GM18861 (cell line): ENCODE measurements at regions not wholly inside any gene's neighbourhood (a gene's known extent, or its start where the extent isn't known, plus 50 kb on each side); places are given as distances from the start of the nearest gene placed in this dataset.
"Not testable (repeated sequence)": the region's sequence is repeated elsewhere in the genome, so short reads cannot be mapped to it uniquely, and the experiment has no call there.

Source experiments
- ATAC-seq: cut with Tn5 transposase; IDR thresholded peaks from one replicate; pipeline ENCODE4 v1.9.1; 2021; ENCODE audit not compliant: unreplicated experiment

- ATAC-seq, result no peak
These were observed 125.2 kb upstream of the EEF2KMT start for GRCh38 chr16:5222761-5223160.

- ATAC-seq, result not testable (repeated sequence)
These were observed 124.2 kb upstream of the EEF2KMT start for GRCh38 chr16:5221831-5222230.

- no peak for ATAC-seq
These were observed 123.1 kb upstream of the EEF2KMT start for GRCh38 chr16:5220705-5221104.

GRCh38 chr16:5216441-5217080 lies 119.0 kb upstream of the EEF2KMT start:
- no peak for ATAC-seq

- ATAC-seq, result no peak
These were observed 118.3 kb upstream of the EEF2KMT start for GRCh38 chr16:5215901-5216300.

- ATAC-seq, result no peak
These were observed 116.9 kb upstream of the EEF2KMT start for GRCh38 chr16:5214466-5214865.

GRCh38 chr16:5212501-5212900 lies 114.9 kb upstream of the EEF2KMT start:
- not testable (repeated sequence) for ATAC-seq

- ATAC-seq, result not testable (repeated sequence)
These were observed 110.4 kb upstream of the EEF2KMT start for GRCh38 chr16:5207862-5208498.

- ATAC-seq, result no peak
These were observed 109.5 kb upstream of the EEF2KMT start for GRCh38 chr16:5207001-5207523.

- no peak for ATAC-seq
These were observed 108.9 kb upstream of the EEF2KMT start for GRCh38 chr16:5206331-5206990.

- ATAC-seq, result no peak
These were observed 107.9 kb upstream of the EEF2KMT start for GRCh38 chr16:5205361-5206040.

GRCh38 chr16:5203675-5204074 lies 106.1 kb upstream of the EEF2KMT start:
- not testable (repeated sequence) for ATAC-seq

GRCh38 chr16:5200123-5200522 lies 102.5 kb upstream of the EEF2KMT start:
- no peak for ATAC-seq

GRCh38 chr16:5196204-5196603 lies 98.6 kb upstream of the EEF2KMT start:
- ATAC-seq, result no peak

- no peak for ATAC-seq
These were observed 96.3 kb upstream of the EEF2KMT start for GRCh38 chr16:5193861-5194260.

GRCh38 chr16:5188989-5189352 lies 91.4 kb upstream of the EEF2KMT start:
- ATAC-seq, result no peak

- no peak for ATAC-seq
These were observed 90.9 kb upstream of the EEF2KMT start for GRCh38 chr16:5188318-5188988.

- ATAC-seq, result no peak
These were observed 89.9 kb upstream of the EEF2KMT start for GRCh38 chr16:5187402-5187952.

- ATAC-seq, result no peak
These were observed 88.8 kb upstream of the EEF2KMT start for GRCh38 chr16:5186381-5186903.

- ATAC-seq, result no peak
These were observed 78.9 kb upstream of the EEF2KMT start for GRCh38 chr16:5176505-5176904.
